Hepatocyte (in vitro differentiated cells): ENCODE measurements at regions not wholly inside any gene's neighbourhood (a gene's known extent, or its start where the extent isn't known, plus 50 kb on each side); places are given as distances from the start of the nearest gene placed in this dataset.

ENCODE experiments used
- EZH2phosphoT487 ChIP-seq: fragments of 200-600 bp; sonication (generic); IDR thresholded peaks from one replicate; pipeline ENCODE4 v1.6.1; 2018; ENCODE audit warnings: antibody characterized with exemption, mild to moderate bottlenecking, low read depth, moderate library complexity; ENCODE audit not compliant: unreplicated experiment, severe bottlenecking
- TF ChIP-seq, protein P1 (sequence below): fragments of 200-600 bp; sonication (generic); IDR thresholded peaks from 2 replicates; pipeline ENCODE4 v1.5.1; 2016; ENCODE audit warnings: antibody characterized with exemption, mild to moderate bottlenecking; ENCODE audit not compliant: poor library complexity

DNA sequence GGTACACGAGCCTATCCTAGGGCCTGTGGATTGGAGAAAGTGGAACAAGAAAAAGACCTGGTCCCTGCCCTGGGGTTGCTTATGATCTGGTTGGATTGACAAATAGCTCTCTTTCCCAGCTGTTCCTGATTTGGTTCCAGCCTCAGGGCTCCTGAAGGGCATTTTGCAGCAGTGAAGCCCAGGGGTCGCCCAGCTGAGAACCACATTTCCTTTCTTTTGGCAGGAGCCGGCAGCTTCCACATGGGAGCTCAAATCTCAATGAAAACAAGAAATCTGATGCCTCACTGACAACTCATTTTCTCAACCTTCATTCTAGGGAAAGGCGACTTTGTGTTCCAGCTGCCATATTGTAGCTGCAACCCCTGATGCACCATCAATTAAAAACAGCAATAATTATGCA, 140.6 kb upstream of the CADM1 start:
- TF ChIP-seq, protein P1, sequence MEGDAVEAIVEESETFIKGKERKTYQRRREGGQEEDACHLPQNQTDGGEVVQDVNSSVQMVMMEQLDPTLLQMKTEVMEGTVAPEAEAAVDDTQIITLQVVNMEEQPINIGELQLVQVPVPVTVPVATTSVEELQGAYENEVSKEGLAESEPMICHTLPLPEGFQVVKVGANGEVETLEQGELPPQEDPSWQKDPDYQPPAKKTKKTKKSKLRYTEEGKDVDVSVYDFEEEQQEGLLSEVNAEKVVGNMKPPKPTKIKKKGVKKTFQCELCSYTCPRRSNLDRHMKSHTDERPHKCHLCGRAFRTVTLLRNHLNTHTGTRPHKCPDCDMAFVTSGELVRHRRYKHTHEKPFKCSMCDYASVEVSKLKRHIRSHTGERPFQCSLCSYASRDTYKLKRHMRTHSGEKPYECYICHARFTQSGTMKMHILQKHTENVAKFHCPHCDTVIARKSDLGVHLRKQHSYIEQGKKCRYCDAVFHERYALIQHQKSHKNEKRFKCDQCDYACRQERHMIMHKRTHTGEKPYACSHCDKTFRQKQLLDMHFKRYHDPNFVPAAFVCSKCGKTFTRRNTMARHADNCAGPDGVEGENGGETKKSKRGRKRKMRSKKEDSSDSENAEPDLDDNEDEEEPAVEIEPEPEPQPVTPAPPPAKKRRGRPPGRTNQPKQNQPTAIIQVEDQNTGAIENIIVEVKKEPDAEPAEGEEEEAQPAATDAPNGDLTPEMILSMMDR = no peak
- TF ChIP-seq EZH2phosphoT487 = no peak
